OCI-LY7 (cell line): ENCODE measurements at regions not wholly inside any gene's neighbourhood (a gene's known extent, or its start where the extent isn't known, plus 50 kb on each side); places are given as distances from the start of the nearest gene placed in this dataset.

Experiments used
- EZH2phosphoT487 ChIP-seq: fragments of 200-600 bp; sonication (generic); IDR thresholded peaks from 2 replicates; pipeline ENCODE4 v1.6.1; 2018; ENCODE audit warnings: low read depth, borderline replicate concordance, mild to moderate bottlenecking, mixed run types, antibody characterized with exemption, low read length, moderate library complexity, mixed read lengths
- TF ChIP-seq, protein P1 (sequence below): fragments of 200-600 bp; sonication (generic); conservative IDR thresholded peaks from 2 replicates; pipeline ENCODE4 v1.5.1; 2014; ENCODE audit warnings: mild to moderate bottlenecking, antibody characterized with exemption, low read length, moderate library complexity, mixed read lengths

DNA sequence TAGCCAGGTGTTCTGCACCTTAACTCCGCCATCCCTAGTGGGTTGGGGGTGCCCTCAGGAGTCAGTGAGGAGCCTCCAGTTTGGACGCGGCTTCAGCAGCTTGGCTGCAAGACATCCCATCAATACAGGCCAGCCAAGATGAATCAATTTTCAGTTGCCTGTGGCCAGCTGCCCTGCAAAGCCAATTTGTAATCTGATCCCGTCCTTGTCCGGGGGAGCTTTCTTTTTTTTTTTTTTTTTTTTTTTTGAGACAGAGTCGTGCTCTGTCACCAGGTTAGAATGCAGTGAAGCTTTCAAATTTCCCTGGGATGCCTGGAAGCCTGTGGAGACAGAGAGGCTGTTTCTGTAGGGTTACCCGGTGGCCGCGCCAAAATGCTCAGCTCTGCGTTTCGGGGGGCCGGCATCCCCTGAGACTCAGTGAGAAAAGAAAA is 192.5 kb downstream of the ASMT start:
- TF ChIP-seq, protein P1, sequence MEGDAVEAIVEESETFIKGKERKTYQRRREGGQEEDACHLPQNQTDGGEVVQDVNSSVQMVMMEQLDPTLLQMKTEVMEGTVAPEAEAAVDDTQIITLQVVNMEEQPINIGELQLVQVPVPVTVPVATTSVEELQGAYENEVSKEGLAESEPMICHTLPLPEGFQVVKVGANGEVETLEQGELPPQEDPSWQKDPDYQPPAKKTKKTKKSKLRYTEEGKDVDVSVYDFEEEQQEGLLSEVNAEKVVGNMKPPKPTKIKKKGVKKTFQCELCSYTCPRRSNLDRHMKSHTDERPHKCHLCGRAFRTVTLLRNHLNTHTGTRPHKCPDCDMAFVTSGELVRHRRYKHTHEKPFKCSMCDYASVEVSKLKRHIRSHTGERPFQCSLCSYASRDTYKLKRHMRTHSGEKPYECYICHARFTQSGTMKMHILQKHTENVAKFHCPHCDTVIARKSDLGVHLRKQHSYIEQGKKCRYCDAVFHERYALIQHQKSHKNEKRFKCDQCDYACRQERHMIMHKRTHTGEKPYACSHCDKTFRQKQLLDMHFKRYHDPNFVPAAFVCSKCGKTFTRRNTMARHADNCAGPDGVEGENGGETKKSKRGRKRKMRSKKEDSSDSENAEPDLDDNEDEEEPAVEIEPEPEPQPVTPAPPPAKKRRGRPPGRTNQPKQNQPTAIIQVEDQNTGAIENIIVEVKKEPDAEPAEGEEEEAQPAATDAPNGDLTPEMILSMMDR = no peak
- no peak for TF ChIP-seq EZH2phosphoT487
